Effector CD4-positive, alpha-beta T cell (primary cell): ENCODE measurements at regions not wholly inside any gene's neighbourhood (a gene's known extent, or its start where the extent isn't known, plus 50 kb on each side); places are given as distances from the start of the nearest gene placed in this dataset.

Experiments
- DNase-seq: peaks from one replicate; pipeline ENCODE4 v3.0.0-alpha.2; 2020

DNA sequence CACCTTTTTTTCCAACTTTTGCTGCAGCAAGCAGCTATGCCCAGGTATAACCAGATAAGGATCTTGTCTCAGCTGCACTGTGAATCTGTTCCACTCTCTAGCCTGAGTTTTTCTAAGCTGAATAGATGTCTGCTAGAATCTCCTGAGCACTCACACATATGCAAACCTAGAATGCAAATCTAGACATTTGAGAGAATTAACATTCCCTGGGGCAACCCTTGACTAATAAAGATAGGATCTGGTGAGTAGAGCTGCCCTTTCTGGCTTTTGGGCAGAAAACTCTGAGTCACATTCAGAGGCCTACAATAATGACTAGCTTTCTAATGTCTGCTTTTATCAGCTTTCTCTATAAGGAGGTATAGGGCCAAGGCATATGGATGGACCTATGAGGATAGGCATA, 61.4 kb upstream of the BARHL2 start:
- DNase-seq, result no peak

DNA sequence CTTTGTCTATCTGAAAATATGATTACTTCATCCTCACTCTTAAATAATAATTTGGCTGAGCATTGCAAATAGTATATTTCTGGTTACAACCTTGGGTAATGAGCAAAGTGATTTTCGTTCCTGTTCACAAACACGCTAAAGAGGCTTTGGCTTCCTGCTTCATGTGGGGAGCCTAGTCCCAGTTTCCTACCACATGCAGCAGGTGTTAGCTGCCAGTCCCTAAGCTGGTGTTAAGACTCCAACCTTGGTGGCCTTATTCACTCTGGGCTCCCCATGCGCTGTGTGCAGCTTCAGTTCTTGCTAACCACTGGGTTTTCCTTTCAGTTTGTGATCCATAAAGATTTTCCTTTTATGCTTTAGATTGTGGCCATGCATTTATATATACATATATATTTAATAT, 56.7 kb upstream of the BARHL2 start:
- no peak for DNase-seq

DNA sequence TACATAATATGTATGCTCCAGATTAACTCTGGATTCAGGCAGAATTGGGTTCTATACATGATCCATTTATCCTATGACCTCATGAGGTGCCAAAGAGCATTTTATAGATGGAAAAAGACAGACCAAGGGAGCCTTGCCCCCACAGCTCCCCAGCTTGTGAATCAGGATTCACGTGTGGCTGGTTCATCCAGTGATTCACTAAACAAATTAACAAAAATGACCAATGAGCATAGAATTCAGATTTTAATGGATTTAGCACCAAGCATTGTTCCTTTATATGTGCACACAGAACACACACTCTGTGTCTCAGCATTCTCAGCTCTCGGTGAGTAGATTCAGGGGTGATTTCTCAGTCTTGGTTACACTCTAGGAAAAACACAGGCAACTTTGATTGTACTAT, 51.7 kb upstream of the BARHL2 start:
- no peak for DNase-seq

DNA sequence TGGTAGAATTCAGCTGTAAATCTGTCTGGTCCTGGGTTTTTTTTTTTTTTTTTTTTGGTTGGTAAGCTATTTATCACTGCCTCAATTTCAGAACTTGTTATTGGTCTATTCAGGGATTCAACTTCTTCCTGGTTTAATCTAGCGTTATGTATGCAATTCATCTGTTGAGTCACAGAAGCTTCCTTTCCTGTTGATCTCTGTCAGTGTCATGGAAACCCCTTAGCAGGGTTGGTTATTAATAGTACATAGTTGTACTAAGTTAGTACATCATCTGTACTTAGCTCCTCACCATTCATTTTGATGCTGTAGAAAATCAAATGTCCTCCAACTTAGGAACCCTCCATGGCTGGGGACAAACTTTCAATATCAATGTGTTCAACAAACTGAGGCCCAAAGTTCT, 51.0 kb upstream of the BARHL2 start:
- no peak for DNase-seq
